Karpas-422 (cell line): ENCODE measurements at regions not wholly inside any gene's neighbourhood (a gene's known extent, or its start where the extent isn't known, plus 50 kb on each side); places are given as distances from the start of the nearest gene placed in this dataset.

Source experiments
- DNase-seq: peaks from one replicate; pipeline ENCODE4 v3.0.0-alpha.2; 2015
- H2AFZ ChIP-seq: fragments of 200-600 bp; sonication (generic); 2 replicates; pipeline ENCODE4 v1.6.1; 2014; ENCODE audit warnings: antibody characterized with exemption, low read length, mixed read lengths
- H3K27ac ChIP-seq: fragments of 200-600 bp; sonication (generic); 2 replicates; pipeline ENCODE4 v1.5.1; 2014; ENCODE audit warnings: mild to moderate bottlenecking, low read length, moderate library complexity
- H3K27me3 ChIP-seq: fragments of 200-600 bp; sonication (generic); 2 replicates; pipeline ENCODE4 v1.6.1; 2014; ENCODE audit warnings: low read length, mixed read lengths
- H3K36me3 ChIP-seq: fragments of 200-600 bp; sonication (generic); 2 replicates; pipeline ENCODE4 v1.6.1; 2014; ENCODE audit warnings: low read length, mixed read lengths; ENCODE audit not compliant: insufficient read depth
- H3K4me1 ChIP-seq: fragments of 200-600 bp; sonication (generic); 2 replicates; pipeline ENCODE4 v1.6.1; 2014; ENCODE audit warnings: mild to moderate bottlenecking, low read length, mixed read lengths
- H3K4me2 ChIP-seq: fragments of 200-600 bp; sonication (generic); 2 replicates; pipeline ENCODE4 v1.6.1; 2014; ENCODE audit warnings: low read length, low read depth, mild to moderate bottlenecking; ENCODE audit not compliant: poor library complexity, severe bottlenecking
- H3K4me3 ChIP-seq: fragments of 200-600 bp; sonication (generic); 2 replicates; pipeline ENCODE4 v1.5.1; 2014; ENCODE audit warnings: mild to moderate bottlenecking, antibody characterized with exemption, low read length, mixed read lengths
- H3K79me2 ChIP-seq: fragments of 200-600 bp; sonication (generic); 2 replicates; pipeline ENCODE4 v1.6.1; 2014; ENCODE audit warnings: mild to moderate bottlenecking, low read length, mixed read lengths
- H3K9ac ChIP-seq: fragments of 200-600 bp; sonication (generic); 2 replicates; pipeline ENCODE4 v1.6.0; 2014; ENCODE audit warnings: low read length
- H3K9me2 ChIP-seq: fragments of 200-600 bp; sonication (generic), shearing (Covaris generic); replicated peaks from 2 replicates; pipeline ENCODE4 v1.6.0; 2014; ENCODE audit warnings: mild to moderate bottlenecking, low read length, moderate library complexity; ENCODE audit not compliant: insufficient read depth
- H3K9me3 ChIP-seq: fragments of 300-700, 200-600 bp; sonication (generic); 2 replicates; pipeline ENCODE4 v1.6.1; 2014; ENCODE audit warnings: low read length, mixed read lengths
- H4K20me1 ChIP-seq: fragments of 200-600 bp; sonication (generic); 2 replicates; pipeline ENCODE4 v1.6.1; 2014; ENCODE audit warnings: mild to moderate bottlenecking, antibody characterized with exemption, low read length, low read depth; ENCODE audit not compliant: insufficient read depth

DNA sequence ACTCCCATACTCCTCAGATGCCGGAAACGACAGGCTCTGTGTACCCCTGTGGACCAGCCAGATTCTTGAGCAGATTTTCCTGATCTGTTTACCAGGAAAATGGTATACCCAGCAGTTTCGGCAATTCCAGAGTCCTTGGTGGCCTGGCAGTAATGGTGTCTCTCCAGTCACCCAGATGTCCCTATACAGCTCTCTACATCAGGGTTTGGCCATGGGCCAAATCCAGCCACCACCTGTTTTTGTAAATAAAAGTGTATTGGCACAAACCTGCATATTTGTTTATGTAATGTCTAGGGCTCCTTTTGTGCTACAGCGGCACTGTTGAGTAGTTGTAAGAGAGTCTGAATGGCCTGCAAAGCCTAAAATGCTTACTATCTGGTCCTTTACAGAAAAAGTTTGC, 491.3 kb downstream of the RPS24 start:
- Histone ChIP-seq H3K4me3 (no peak overlapping the region), H3K9me3 (no peaks in the 10 kb centered on the region), H3K27ac (no peak overlapping the region), H3K36me3 (no peaks in the 10 kb centered on the region), H3K4me2 (no peak overlapping the region), H3K9me2 (no peaks in the 10 kb centered on the region), H3K4me1 (no peaks in the 10 kb centered on the region), H4K20me1 (no peaks in the 10 kb centered on the region), H2AFZ (no peak overlapping the region), H3K27me3 (no peaks in the 10 kb centered on the region), H3K9ac (no peak overlapping the region), H3K79me2 (no peaks in the 10 kb centered on the region)
- no peak for DNase-seq

DNA sequence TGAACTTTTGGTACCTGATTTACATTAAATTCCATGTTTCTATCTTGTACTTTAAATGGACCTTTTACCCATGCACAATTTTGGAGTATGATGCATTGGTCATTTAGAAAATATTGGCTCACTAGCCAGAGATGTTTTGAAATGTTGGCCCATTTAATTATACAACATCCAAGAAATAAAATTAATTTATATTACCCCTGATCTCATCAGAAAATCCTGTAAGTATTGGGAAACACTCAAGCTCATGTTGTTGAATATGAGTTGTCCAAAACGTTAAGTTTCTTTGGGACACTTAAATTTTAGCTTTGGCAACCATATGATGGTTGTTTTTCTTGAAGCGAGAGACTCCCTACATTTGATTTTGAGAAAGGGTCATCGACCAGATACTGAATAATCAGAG, 492.7 kb downstream of the RPS24 start:
- H3K4me3 ChIP-seq: no peak overlapping the region
- no peaks in the 10 kb centered on the region for H3K79me2 ChIP-seq
- no peak overlapping the region for H3K9ac ChIP-seq
- H2AFZ ChIP-seq: no peak overlapping the region
- H3K4me1 ChIP-seq: no peaks in the 10 kb centered on the region
- H4K20me1 ChIP-seq: no peaks in the 10 kb centered on the region
- no peaks in the 10 kb centered on the region for H3K36me3 ChIP-seq
- no peaks in the 10 kb centered on the region for H3K9me2 ChIP-seq
- H3K4me2 ChIP-seq: no peak overlapping the region
- H3K27me3 ChIP-seq: no peaks in the 10 kb centered on the region
- no peaks in the 10 kb centered on the region for H3K9me3 ChIP-seq
- no peak for DNase-seq
- no peak overlapping the region for H3K27ac ChIP-seq

DNA sequence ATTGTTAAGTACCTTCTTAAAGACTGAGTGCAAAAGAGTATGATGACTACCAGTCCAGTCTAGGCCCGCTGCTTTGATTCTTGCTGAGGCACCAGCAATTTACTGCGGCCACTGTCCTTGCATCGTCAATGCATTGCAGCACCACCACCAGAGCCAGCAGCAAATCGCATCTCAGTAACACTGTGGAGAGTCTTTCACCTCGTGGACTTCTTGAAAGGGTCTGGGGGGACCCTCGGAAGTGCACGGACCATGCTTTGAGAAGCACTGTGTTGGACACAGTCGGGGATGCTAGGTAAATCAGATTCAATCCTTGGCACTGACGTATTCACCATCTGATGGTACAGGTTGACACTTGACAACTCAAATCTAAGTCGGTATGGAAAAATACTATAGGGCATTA, 493.6 kb downstream of the RPS24 start:
- Histone ChIP-seq H3K4me2 (no peak overlapping the region), H3K36me3 (no peaks in the 10 kb centered on the region), H3K9me2 (no peaks in the 10 kb centered on the region), H3K9me3 (no peaks in the 10 kb centered on the region), H4K20me1 (no peaks in the 10 kb centered on the region), H3K27ac (no peak overlapping the region), H3K4me1 (no peaks in the 10 kb centered on the region), H3K9ac (no peak overlapping the region), H3K79me2 (no peaks in the 10 kb centered on the region), H3K4me3 (no peak overlapping the region), H2AFZ (no peak overlapping the region), H3K27me3 (no peaks in the 10 kb centered on the region)
- no peak for DNase-seq

DNA sequence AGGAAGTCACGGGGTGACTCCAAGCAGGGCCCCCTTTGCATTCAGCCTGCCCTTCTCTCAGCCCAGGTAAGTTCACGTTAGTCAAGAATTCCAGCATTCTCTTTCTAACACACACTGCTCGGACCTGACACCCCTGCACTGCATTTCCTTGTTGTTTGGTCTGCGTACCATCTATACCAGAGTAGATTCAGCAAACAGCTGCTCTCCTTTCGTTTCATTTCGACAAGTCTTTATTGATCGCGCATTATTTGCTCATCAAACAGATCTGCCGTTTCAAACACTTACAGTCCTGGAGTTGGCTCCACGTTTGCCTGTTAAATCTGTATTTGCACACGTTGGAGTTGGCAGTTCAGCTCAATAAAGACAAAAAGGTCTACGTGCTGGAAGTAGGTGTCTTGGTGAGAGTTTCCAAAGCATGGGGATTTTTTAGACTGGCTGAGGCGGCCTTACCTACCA, 495.1 kb downstream of the RPS24 start:
- Histone ChIP-seq H3K9ac (no peak overlapping the region), H3K9me3 (no peaks in the 10 kb centered on the region), H4K20me1 (no peaks in the 10 kb centered on the region), H2AFZ (no peak overlapping the region), H3K36me3 (no peaks in the 10 kb centered on the region), H3K4me3 (no peak overlapping the region), H3K27ac (no peak overlapping the region), H3K9me2 (no peaks in the 10 kb centered on the region), H3K4me1 (no peaks in the 10 kb centered on the region), H3K4me2 (no peak overlapping the region), H3K27me3 (no peaks in the 10 kb centered on the region), H3K79me2 (no peaks in the 10 kb centered on the region)
- no peak for DNase-seq

DNA sequence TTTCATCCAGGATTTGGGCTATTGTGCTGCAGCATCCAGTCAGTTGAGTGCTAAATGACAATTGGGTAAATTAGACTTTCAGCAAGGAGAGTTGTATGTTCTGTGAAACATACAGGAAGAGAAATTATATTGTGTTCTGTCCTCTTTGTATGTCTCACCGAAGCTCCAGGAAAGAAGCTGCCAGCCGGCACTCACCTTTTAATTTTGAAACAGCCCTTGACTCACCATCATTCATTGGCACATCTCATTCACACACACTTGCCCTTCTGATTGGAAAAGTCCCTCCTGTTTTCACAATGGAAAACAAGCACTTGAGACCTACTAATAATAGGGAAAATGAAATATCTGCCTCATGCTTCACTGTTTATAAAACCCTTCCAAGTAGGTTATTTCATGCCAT, 495.6 kb downstream of the RPS24 start:
- Histone ChIP-seq H3K9ac (no peak overlapping the region), H2AFZ (no peak overlapping the region), H3K4me1 (no peaks in the 10 kb centered on the region), H3K4me3 (no peak overlapping the region), H3K36me3 (no peaks in the 10 kb centered on the region), H3K9me3 (no peaks in the 10 kb centered on the region), H3K9me2 (no peaks in the 10 kb centered on the region), H3K27me3 (no peaks in the 10 kb centered on the region), H4K20me1 (no peaks in the 10 kb centered on the region), H3K27ac (no peak overlapping the region), H3K79me2 (no peaks in the 10 kb centered on the region), H3K4me2 (no peak overlapping the region)
- no peak for DNase-seq

DNA sequence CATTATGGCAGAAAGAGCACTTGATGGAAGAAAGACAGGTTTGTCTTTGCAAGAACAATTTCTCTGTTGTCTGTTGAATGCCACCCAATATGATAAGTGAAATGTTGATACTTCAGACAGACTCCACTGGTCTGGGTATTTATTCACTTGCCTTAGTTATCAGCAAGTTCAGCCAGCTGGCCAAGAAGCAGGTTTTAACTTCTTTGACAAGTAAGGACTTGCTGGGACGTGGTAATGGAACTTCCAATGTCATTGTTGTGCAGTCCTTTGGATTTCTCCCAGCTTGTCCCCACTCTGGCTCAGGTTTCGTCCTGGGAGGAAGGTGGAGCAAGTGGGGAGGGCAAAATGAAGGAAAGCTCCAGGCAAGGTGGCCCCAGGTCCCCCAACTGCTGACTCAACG, 497.4 kb downstream of the RPS24 start:
- Histone ChIP-seq H3K4me3 (no peak overlapping the region), H3K4me2 (no peak overlapping the region), H3K9me3 (no peaks in the 10 kb centered on the region), H3K9ac (no peak overlapping the region), H4K20me1 (no peaks in the 10 kb centered on the region), H3K27me3 (no peaks in the 10 kb centered on the region), H2AFZ (no peak overlapping the region), H3K9me2 (no peaks in the 10 kb centered on the region), H3K79me2 (no peaks in the 10 kb centered on the region), H3K27ac (no peak overlapping the region), H3K36me3 (no peaks in the 10 kb centered on the region), H3K4me1 (no peaks in the 10 kb centered on the region)
- DNase-seq: no peak

DNA sequence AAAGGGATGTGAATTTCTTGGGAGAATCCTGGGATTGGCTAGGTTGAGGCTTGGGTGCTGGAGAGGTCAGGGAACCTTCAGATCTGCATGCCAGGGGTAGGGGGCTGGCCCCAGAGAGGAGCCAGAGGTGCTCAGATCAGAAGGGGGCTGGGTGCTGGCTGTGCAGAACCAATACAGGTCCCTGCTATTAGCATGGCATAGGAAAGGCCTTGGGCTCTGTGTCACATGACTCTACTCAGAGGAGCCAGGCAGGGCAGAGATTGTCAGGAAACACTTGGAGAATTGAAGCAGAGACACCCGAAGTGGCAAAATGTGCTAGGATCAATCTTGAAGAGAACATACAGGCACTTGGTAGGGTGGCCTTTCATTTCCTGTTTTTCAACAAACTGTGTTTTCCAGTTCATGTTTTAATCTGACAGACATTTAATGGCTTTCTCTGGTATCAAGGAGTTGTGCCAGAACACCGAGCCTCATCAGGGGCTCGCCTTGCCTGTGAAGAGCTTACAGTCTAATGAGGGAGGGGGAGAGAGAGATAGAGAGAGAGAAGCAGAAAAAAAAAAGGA, 498.9 kb downstream of the RPS24 start:
- Histone ChIP-seq H3K4me1 (no peaks in the 10 kb centered on the region), H3K27me3 (no peaks in the 10 kb centered on the region), H3K27ac (no peak overlapping the region), H3K9me2 (no peaks in the 10 kb centered on the region), H3K4me3 (no peak overlapping the region), H4K20me1 (no peaks in the 10 kb centered on the region), H3K79me2 (no peaks in the 10 kb centered on the region), H3K36me3 (no peaks in the 10 kb centered on the region), H2AFZ (no peak overlapping the region), H3K4me2 (no peak overlapping the region), H3K9ac (no peak overlapping the region), H3K9me3 (no peaks in the 10 kb centered on the region)
- DNase-seq: no peak

DNA sequence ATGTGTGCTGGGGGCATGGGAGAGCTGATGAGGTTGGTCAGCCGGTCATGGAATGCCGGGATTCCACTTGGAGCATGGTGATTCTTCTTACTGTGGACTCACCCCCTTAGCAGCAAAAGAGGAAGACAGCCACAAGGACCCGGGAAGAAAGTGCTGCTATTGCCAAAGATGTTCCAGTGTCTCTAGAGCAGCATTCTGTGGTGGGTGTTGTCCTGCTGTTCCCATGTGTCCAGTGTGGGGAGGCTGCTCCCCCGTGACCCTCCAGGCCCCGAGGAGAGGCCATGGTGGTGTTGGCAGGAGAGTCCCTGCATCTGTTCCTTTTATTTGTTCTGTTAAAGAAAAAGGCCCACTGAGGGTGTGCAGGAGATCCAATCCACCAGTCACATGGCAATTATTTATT, 499.4 kb downstream of the RPS24 start:
- no peaks in the 10 kb centered on the region for H3K9me2 ChIP-seq
- no peak overlapping the region for H3K9ac ChIP-seq
- H3K9me3 ChIP-seq: no peaks in the 10 kb centered on the region
- H3K79me2 ChIP-seq: no peaks in the 10 kb centered on the region
- H3K27me3 ChIP-seq: no peaks in the 10 kb centered on the region
- H3K4me3 ChIP-seq: no peak overlapping the region
- H4K20me1 ChIP-seq: no peaks in the 10 kb centered on the region
- no peak overlapping the region for H2AFZ ChIP-seq
- H3K4me2 ChIP-seq: no peak overlapping the region
- no peaks in the 10 kb centered on the region for H3K36me3 ChIP-seq
- no peaks in the 10 kb centered on the region for H3K4me1 ChIP-seq
- H3K27ac ChIP-seq: no peak overlapping the region
- DNase-seq: no peak

DNA sequence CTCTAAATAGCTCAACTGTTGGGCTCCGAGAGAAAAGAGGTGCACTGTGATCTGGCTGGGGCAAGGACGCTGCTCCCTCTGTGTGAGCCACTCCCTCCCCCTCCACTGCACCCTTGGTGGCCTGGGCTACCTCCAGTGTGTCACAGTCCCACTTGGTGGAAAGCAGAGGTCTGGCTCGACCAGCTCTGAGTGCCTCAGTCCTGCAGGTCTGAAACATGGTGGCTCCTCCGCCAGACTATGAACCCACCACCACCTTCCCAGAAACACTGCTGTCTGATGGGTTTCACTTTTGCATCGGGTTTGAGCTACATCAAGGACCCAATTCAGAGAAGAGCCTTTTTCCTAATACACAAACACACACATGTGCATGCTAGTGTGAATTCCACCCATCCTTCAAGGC, 500.1 kb downstream of the RPS24 start:
- no peak overlapping the region for H3K27ac ChIP-seq

More for the DNA sequence above, 500.1 kb downstream of the RPS24 start:
- H3K9ac ChIP-seq: no peak overlapping the region
- H3K9me2 ChIP-seq: no peaks in the 10 kb centered on the region
- H3K9me3 ChIP-seq: no peaks in the 10 kb centered on the region
- no peaks in the 10 kb centered on the region for H3K36me3 ChIP-seq
- no peak overlapping the region for H3K4me3 ChIP-seq
- no peaks in the 10 kb centered on the region for H3K27me3 ChIP-seq
- DNase-seq: no peak
- no peaks in the 10 kb centered on the region for H4K20me1 ChIP-seq
- H3K79me2 ChIP-seq: no peaks in the 10 kb centered on the region
- no peaks in the 10 kb centered on the region for H3K4me1 ChIP-seq
- no peak overlapping the region for H2AFZ ChIP-seq
- no peak overlapping the region for H3K4me2 ChIP-seq
